Fibroblast of lung (primary cell): ENCODE measurements at regions not wholly inside any gene's neighbourhood (a gene's known extent, or its start where the extent isn't known, plus 50 kb on each side); places are given as distances from the start of the nearest gene placed in this dataset.

Experiments used
- EZH2 ChIP-seq: IDR thresholded peaks from 2 replicates; pipeline ENCODE4 v1.5.1; 2012; ENCODE audit warnings: low read length, control low read depth, mild to moderate bottlenecking; ENCODE audit errors: missing control alignments
- TF ChIP-seq, protein P1 (sequence below), 2 donors: IDR thresholded peaks in 1 of 2; conservative IDR thresholded peaks in 1 of 2; 1 replicate in 1 of 2; 2 replicates in 1 of 2; pipeline ENCODE4 v1.5.1; 2011 to 2012; ENCODE audit warnings: low read length in 2 of 2, control low read depth in 1 of 2, inconsistent platforms in 1 of 2, low read depth in 1 of 2, mild to moderate bottlenecking in 1 of 2

- TF ChIP-seq, protein P1, sequence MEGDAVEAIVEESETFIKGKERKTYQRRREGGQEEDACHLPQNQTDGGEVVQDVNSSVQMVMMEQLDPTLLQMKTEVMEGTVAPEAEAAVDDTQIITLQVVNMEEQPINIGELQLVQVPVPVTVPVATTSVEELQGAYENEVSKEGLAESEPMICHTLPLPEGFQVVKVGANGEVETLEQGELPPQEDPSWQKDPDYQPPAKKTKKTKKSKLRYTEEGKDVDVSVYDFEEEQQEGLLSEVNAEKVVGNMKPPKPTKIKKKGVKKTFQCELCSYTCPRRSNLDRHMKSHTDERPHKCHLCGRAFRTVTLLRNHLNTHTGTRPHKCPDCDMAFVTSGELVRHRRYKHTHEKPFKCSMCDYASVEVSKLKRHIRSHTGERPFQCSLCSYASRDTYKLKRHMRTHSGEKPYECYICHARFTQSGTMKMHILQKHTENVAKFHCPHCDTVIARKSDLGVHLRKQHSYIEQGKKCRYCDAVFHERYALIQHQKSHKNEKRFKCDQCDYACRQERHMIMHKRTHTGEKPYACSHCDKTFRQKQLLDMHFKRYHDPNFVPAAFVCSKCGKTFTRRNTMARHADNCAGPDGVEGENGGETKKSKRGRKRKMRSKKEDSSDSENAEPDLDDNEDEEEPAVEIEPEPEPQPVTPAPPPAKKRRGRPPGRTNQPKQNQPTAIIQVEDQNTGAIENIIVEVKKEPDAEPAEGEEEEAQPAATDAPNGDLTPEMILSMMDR (conservative IDR thresholded peaks at IDR 0.05 in 1 of 2, IDR thresholded peaks at IDR 0.05 in 1 of 2; ENCODE audit: low read depth in 1 of 2, low read length in 2 of 2), result no peak
- no peak for TF ChIP-seq EZH2
These were observed 1044.6 kb downstream of the CDH11 start for GRCh38 chr16:64077242-64077641.
